H9 (cell line): ENCODE measurements at regions not wholly inside any gene's neighbourhood (a gene's known extent, or its start where the extent isn't known, plus 50 kb on each side); places are given as distances from the start of the nearest gene placed in this dataset.

Source experiments
- DNase-seq: peaks from one replicate; pipeline ENCODE4 v3.0.0-alpha.2; 2017
- H2AFZ ChIP-seq: one replicate; pipeline ENCODE4 v1.6.1; 2013; ENCODE audit warnings: mild to moderate bottlenecking, low read length, control low read depth, moderate library complexity
- H2AK5ac ChIP-seq: 2 replicates; pipeline ENCODE4 v1.6.1; 2013; ENCODE audit warnings: low read length, control low read depth, mixed read lengths; ENCODE audit not compliant: insufficient read length
- H2BK120ac ChIP-seq: one replicate; pipeline ENCODE4 v1.6.1; 2013; ENCODE audit warnings: low read depth, mild to moderate bottlenecking, low read length, control low read depth, inconsistent platforms; ENCODE audit not compliant: poor library complexity, severe bottlenecking
- H2BK12ac ChIP-seq: 2 replicates; pipeline ENCODE4 v1.6.1; 2013; ENCODE audit warnings: low read length, control low read depth, mixed read lengths, low read depth; ENCODE audit not compliant: insufficient read length
- H2BK15ac ChIP-seq: 2 replicates; pipeline ENCODE4 v1.6.1; 2013; ENCODE audit warnings: low read depth, low read length, control low read depth
- H2BK20ac ChIP-seq: one replicate; pipeline ENCODE4 v1.6.1; 2013; ENCODE audit warnings: low read depth, mild to moderate bottlenecking, low read length, control low read depth, inconsistent platforms; ENCODE audit not compliant: poor library complexity, severe bottlenecking
- H2BK5ac ChIP-seq: 2 replicates; pipeline ENCODE4 v1.6.1; 2013; ENCODE audit warnings: low read length, control low read depth, mixed read lengths; ENCODE audit not compliant: insufficient read length
- H3K14ac ChIP-seq: 2 replicates; pipeline ENCODE4 v1.6.1; 2013; ENCODE audit warnings: low read length, control low read depth; ENCODE audit not compliant: insufficient read depth
- H3K18ac ChIP-seq: 2 replicates; pipeline ENCODE4 v1.6.1; 2013; ENCODE audit warnings: low read depth, mild to moderate bottlenecking, mixed read lengths, low read length, control low read depth; ENCODE audit not compliant: insufficient read length
- H3K23ac ChIP-seq: 2 replicates; pipeline ENCODE4 v1.6.1; 2013; ENCODE audit warnings: low read length, control low read depth, mixed read lengths, low read depth; ENCODE audit not compliant: insufficient read length
- H3K23me2 ChIP-seq: 2 replicates; pipeline ENCODE4 v1.6.1; 2013; ENCODE audit warnings: low read depth, mild to moderate bottlenecking, mixed read lengths, low read length, control low read depth; ENCODE audit not compliant: insufficient read length, poor library complexity, severe bottlenecking
- H3K27ac ChIP-seq: 2 replicates; pipeline ENCODE4 v1.5.1; 2013; ENCODE audit warnings: low read length, control low read depth, mixed read lengths, low read depth; ENCODE audit not compliant: insufficient read length
- H3K27me3 ChIP-seq: 2 replicates; pipeline ENCODE4 v1.6.1; 2013; ENCODE audit warnings: low read length, control low read depth, inconsistent platforms; ENCODE audit not compliant: insufficient read depth
- H3K4ac ChIP-seq: 2 replicates; pipeline ENCODE4 v1.6.1; 2013; ENCODE audit warnings: low read depth, mild to moderate bottlenecking, control low read depth, inconsistent platforms, low read length, moderate library complexity
- H3K4me1 ChIP-seq: 2 replicates; pipeline ENCODE4 v1.6.1; 2013; ENCODE audit warnings: low read length, control low read depth, inconsistent platforms; ENCODE audit not compliant: insufficient read depth
- H3K4me2 ChIP-seq: 2 replicates; pipeline ENCODE4 v1.6.1; 2013; ENCODE audit warnings: low read length, control low read depth, mixed read lengths; ENCODE audit not compliant: insufficient read length, insufficient read depth
- H3K56ac ChIP-seq: 2 replicates; pipeline ENCODE4 v1.6.1; 2013; ENCODE audit warnings: low read depth, mild to moderate bottlenecking, mixed read lengths, low read length, control low read depth; ENCODE audit not compliant: insufficient read length
- H3K79me1 ChIP-seq: 2 replicates; pipeline ENCODE4 v1.6.1; 2013; ENCODE audit warnings: low read depth, mild to moderate bottlenecking, moderate library complexity, low read length, control low read depth, inconsistent platforms; ENCODE audit not compliant: insufficient read depth, poor library complexity, severe bottlenecking
- H3K79me2 ChIP-seq: 2 replicates; pipeline ENCODE4 v1.6.1; 2013; ENCODE audit warnings: low read length, control low read depth, inconsistent platforms; ENCODE audit not compliant: insufficient read depth
- H3K9ac ChIP-seq: 2 replicates; pipeline ENCODE4 v1.6.1; 2013; ENCODE audit warnings: low read length, control low read depth, mixed read lengths; ENCODE audit not compliant: insufficient read length; ENCODE audit errors: extremely low read depth
- H3K9me3 ChIP-seq: one replicate; pipeline ENCODE4 v1.6.1; 2013; ENCODE audit warnings: low read depth, low read length, inconsistent platforms; ENCODE audit not compliant: control insufficient read depth
- H3T11ph ChIP-seq: one replicate; pipeline ENCODE4 v1.6.1; 2013; ENCODE audit warnings: mild to moderate bottlenecking, low read length, control low read depth, inconsistent platforms
- H4K20me1 ChIP-seq: one replicate; pipeline ENCODE4 v1.6.1; 2013; ENCODE audit not compliant: control insufficient read depth, insufficient read length, insufficient read depth
- H4K5ac ChIP-seq: 2 replicates; pipeline ENCODE4 v1.6.1; 2013; ENCODE audit warnings: low read depth, mild to moderate bottlenecking, mixed read lengths, low read length, control low read depth; ENCODE audit not compliant: insufficient read length
- H4K8ac ChIP-seq: replicated peaks from 2 replicates; pipeline ENCODE4 v1.6.1; 2013; ENCODE audit warnings: low read length, control low read depth, mixed read lengths, low read depth; ENCODE audit not compliant: insufficient read length
- H4K91ac ChIP-seq: 2 replicates; pipeline ENCODE4 v1.6.1; 2013; ENCODE audit warnings: low read depth, mild to moderate bottlenecking, moderate library complexity, mixed read lengths, low read length, control low read depth; ENCODE audit not compliant: insufficient read length
- H3K27ac Mint-ChIP-seq, 3 experiments: 2 replicates in 2 of 3; 3 replicates in 1 of 3; pipeline ENCODE4 v1.8.0; 2020 to 2021; ENCODE audit warnings: mixed read lengths in 3 of 3, mild to moderate bottlenecking in 1 of 3, moderate library complexity in 1 of 3
- H3K27me3 Mint-ChIP-seq: 2 replicates; pipeline ENCODE4 v1.8.0; 2021; ENCODE audit warnings: low read depth, mild to moderate bottlenecking, moderate library complexity, mixed read lengths
- H3K36me3 Mint-ChIP-seq, 3 experiments: 2 replicates in 2 of 3; 3 replicates in 1 of 3; pipeline ENCODE4 v1.8.0; 2020 to 2021; ENCODE audit warnings: low read depth in 3 of 3, mixed read lengths in 3 of 3; ENCODE audit not compliant: insufficient read depth in 1 of 3
- H3K4me1 Mint-ChIP-seq, 2 experiments: 2 replicates each; pipeline ENCODE4 v1.8.0; 2020; ENCODE audit warnings: mixed read lengths in 2 of 2
- H3K4me3 Mint-ChIP-seq, 2 experiments: 2 replicates in 1 of 2; 3 replicates in 1 of 2; pipeline ENCODE4 v1.8.0; 2020 to 2021; ENCODE audit warnings: mild to moderate bottlenecking in 2 of 2, mixed read lengths in 2 of 2, moderate library complexity in 1 of 2
- H3K9me3 Mint-ChIP-seq, 2 experiments: 2 replicates in 1 of 2; 3 replicates in 1 of 2; pipeline ENCODE4 v1.8.0; 2020; ENCODE audit warnings: mild to moderate bottlenecking in 2 of 2, mixed read lengths in 2 of 2, moderate library complexity in 1 of 2
- WGBS: extraction: QIAGEN DNeasy Blood & Tissue Kit; methylation state at CpG from one replicate; pipeline ENCODE4 v1.1.7; 2013; ENCODE audit warnings: missing lambda C conversion rate, low lambda C conversion rate, mixed read lengths; ENCODE audit not compliant: insufficient read length; ENCODE audit errors: extremely low coverage; 5-methylcytosine and 5-hydroxymethylcytosine counted together
- TF ChIP-seq, protein P1 (sequence below): fragments of 200-600 bp; sonication (generic); conservative IDR thresholded peaks from 3 replicates; pipeline ENCODE4 v1.8.0; 2021; ENCODE audit warnings: antibody characterized with exemption, mild to moderate bottlenecking

DNA sequence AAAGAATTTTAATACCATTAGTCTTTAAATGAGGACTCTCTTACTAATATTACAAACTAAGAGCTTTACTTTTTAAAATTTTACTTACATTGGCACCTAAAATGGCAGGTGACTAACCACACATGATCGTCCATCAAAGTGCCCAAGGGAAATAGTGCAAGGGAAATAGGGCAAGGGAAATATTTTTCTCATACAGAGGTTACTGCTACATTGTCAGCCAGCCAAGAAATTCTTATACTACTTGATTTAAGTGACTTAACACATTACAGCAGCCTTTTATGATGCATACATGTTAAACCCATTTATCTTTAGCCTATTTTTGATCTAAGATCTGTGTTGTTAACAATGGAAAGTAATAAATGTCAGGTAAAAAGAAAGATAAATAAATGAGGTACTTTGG lies 587.2 kb upstream of the PKDCC start:
- H3K9me3 ChIP-seq: no peaks in the 10 kb centered on the region
- H3K18ac ChIP-seq: no peak overlapping the region
- no peak for DNase-seq
- Mint-ChIP-seq H3K9me3 (no peaks in the 10 kb centered on the region), H3K4me3 (no peak overlapping the region), H3K36me3 (no peaks in the 10 kb centered on the region), H3K4me1 (no peaks in the 10 kb centered on the region), H3K27ac (no peak overlapping the region), H3K27me3 (no peaks in the 10 kb centered on the region)
- H3K27ac ChIP-seq: no peak overlapping the region
- no CpG with 5 or more reads among the region's 1 CpG for WGBS
- no peak overlapping the region for H3K14ac ChIP-seq
- no peak overlapping the region for H4K91ac ChIP-seq
- no peak overlapping the region for H2BK15ac ChIP-seq
- no peaks in the 10 kb centered on the region for H3K79me1 ChIP-seq
- H4K20me1 ChIP-seq: no peaks in the 10 kb centered on the region
- H3K9ac ChIP-seq: no peak overlapping the region
- no peaks in the 10 kb centered on the region for H3K4me1 ChIP-seq
- H2AK5ac ChIP-seq: no peak overlapping the region
- H3K4me2 ChIP-seq: no peak overlapping the region
- no peaks in the 10 kb centered on the region for H3K23me2 ChIP-seq
- no peak overlapping the region for H2BK12ac ChIP-seq
- no peaks in the 10 kb centered on the region for H3K79me2 ChIP-seq
- H2BK5ac ChIP-seq: no peak overlapping the region
- H3K23ac ChIP-seq: no peak overlapping the region
- no peak overlapping the region for H3T11ph ChIP-seq
- no peak overlapping the region for H2BK20ac ChIP-seq
- H2BK120ac ChIP-seq: no peak overlapping the region
- H4K8ac ChIP-seq: no peak overlapping the region
- H3K56ac ChIP-seq: no peak overlapping the region
- no peaks in the 10 kb centered on the region for H3K27me3 ChIP-seq
- H3K4ac ChIP-seq: no peak overlapping the region
- H4K5ac ChIP-seq: no peak overlapping the region
- no peak overlapping the region for H2AFZ ChIP-seq
- TF ChIP-seq, protein P1, sequence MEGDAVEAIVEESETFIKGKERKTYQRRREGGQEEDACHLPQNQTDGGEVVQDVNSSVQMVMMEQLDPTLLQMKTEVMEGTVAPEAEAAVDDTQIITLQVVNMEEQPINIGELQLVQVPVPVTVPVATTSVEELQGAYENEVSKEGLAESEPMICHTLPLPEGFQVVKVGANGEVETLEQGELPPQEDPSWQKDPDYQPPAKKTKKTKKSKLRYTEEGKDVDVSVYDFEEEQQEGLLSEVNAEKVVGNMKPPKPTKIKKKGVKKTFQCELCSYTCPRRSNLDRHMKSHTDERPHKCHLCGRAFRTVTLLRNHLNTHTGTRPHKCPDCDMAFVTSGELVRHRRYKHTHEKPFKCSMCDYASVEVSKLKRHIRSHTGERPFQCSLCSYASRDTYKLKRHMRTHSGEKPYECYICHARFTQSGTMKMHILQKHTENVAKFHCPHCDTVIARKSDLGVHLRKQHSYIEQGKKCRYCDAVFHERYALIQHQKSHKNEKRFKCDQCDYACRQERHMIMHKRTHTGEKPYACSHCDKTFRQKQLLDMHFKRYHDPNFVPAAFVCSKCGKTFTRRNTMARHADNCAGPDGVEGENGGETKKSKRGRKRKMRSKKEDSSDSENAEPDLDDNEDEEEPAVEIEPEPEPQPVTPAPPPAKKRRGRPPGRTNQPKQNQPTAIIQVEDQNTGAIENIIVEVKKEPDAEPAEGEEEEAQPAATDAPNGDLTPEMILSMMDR: no peak
